AG04449 (cell line): ENCODE measurements at regions not wholly inside any gene's neighbourhood (a gene's known extent, or its start where the extent isn't known, plus 50 kb on each side); places are given as distances from the start of the nearest gene placed in this dataset.

ENCODE experiments used
- CTCF ChIA-PET: fragments of 350-600 bp; formaldehyde crosslinking; extraction: SDS; loops from one replicate; lab custom pipeline; 2021; ENCODE audit warnings: antibody characterized with exemption; lab: Yijun Ruan, JAX
- POLR2A ChIA-PET: fragments of 400-600, 350-600 bp; formaldehyde crosslinking; extraction: SDS; loops from one replicate; lab custom pipeline; 2020; ENCODE audit warnings: antibody characterized with exemption, inconsistent platforms; lab: Yijun Ruan, JAX
- DNase-seq: peaks from one replicate; pipeline ENCODE4 v3.0.0-alpha.2; 2010; ENCODE audit warnings: low read depth, low spot score
- H3K4me3 ChIP-seq: 2 replicates; pipeline ENCODE4 v1.5.1; 2011; ENCODE audit warnings: low read depth, mild to moderate bottlenecking, control low read depth, low read length
- TF ChIP-seq, protein P1 (sequence below): IDR thresholded peaks from one replicate; pipeline ENCODE4 v1.5.1; 2011; ENCODE audit warnings: mild to moderate bottlenecking, moderate library complexity, low read length, control low read depth, inconsistent platforms; ENCODE audit not compliant: insufficient read depth; ENCODE audit errors: missing control alignments

DNA sequence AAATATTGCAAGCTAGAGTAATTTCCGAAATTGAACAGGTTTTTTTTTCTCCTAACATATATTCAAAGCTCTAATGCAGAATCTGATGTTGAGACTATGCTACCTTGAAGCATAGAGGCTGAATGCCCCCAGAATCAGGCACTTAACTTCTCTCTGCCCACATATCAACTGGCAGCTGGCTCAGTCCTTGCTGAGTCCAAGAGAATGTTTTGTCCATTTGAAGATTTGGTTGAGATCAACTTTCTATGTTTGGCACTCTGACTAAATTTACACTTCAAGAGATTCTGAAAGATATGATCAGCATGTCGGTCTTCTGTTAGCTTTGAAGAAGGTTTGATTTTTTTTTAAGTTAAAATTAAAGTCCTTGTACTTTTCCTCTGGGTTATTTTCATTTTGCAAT is 1298.1 kb downstream of the EPHA7 start:
- CTCF ChIA-PET: no interaction called here

DNA sequence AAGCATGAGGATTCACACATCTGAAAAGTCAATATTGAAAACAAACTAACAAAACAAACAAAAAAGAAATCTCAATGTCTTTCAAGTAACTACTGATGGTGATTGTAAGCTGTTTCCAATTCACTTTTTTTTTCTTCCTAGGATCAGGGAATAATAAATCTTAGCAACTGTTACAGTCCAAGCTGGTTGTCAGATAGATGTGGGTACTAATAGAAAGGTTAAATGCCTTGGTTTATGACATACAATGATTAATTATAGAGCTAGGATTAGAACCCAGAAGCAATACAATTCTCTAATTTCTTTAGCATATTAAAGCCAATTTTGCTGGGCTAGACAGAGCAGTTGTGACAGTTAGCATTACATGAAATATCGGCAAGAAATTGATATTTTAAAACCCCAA is 1301.6 kb downstream of the EPHA7 start:
- TF ChIP-seq, protein P1, sequence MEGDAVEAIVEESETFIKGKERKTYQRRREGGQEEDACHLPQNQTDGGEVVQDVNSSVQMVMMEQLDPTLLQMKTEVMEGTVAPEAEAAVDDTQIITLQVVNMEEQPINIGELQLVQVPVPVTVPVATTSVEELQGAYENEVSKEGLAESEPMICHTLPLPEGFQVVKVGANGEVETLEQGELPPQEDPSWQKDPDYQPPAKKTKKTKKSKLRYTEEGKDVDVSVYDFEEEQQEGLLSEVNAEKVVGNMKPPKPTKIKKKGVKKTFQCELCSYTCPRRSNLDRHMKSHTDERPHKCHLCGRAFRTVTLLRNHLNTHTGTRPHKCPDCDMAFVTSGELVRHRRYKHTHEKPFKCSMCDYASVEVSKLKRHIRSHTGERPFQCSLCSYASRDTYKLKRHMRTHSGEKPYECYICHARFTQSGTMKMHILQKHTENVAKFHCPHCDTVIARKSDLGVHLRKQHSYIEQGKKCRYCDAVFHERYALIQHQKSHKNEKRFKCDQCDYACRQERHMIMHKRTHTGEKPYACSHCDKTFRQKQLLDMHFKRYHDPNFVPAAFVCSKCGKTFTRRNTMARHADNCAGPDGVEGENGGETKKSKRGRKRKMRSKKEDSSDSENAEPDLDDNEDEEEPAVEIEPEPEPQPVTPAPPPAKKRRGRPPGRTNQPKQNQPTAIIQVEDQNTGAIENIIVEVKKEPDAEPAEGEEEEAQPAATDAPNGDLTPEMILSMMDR: no peak
- no peak overlapping the region for H3K4me3 ChIP-seq
- ChIA-PET POLR2A (no interaction called here), CTCF (no interaction called here)
- DNase-seq: no peak

More for the DNA sequence above, 1298.1 kb downstream of the EPHA7 start:
- TF ChIP-seq, protein P1: no peak
- DNase-seq: no peak
- POLR2A ChIA-PET: no interaction called here
- no peak overlapping the region for H3K4me3 ChIP-seq

DNA sequence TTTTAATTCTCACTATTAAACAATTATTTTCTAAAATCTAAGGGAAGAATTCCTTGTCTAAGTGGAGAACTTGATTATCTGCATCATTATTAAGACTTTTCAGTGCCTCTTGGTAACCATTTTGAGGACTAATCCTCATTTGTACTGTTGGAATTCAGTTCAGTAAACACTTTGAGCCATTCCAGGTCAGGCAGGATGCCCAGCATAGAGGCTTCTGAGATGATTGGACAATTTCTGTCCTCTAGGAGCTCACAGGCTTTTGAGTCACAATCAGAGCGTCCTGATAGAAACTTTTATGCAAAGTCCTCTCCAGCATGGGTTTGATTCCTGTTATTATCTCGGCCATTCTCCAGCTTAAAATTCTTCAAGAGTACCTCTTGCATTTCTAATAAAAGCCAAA is 1304.6 kb downstream of the EPHA7 start:
- TF ChIP-seq, protein P1: no peak
- no peak for DNase-seq
- CTCF ChIA-PET: no interaction called here
- no peak overlapping the region for H3K4me3 ChIP-seq
- POLR2A ChIA-PET: no interaction called here

DNA sequence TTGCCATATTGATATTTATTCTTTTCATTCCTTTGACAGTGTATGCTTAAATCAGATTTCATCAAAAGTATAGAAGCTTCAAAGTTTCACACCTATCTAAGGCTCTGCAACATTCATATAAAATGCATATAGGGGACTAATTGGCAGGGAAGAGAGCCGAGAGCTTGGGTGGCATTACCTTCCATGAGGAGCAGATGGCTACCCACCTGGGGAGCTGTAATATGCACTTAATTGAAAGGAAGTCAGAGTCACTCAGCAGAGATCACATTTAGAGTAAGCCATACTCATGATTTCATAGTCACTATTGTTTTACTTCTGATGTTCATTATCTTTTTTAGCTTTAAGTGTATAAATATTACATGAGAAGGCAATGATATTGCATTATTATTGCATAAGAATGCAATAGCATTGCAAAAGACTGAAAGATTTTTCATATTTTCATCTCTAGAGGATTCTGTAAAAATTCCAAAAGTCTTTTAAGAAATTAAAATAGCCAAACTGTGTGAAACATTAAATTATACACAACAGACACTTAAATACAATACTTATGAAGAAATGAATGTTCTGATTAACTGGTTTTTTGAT is 1305.2 kb downstream of the EPHA7 start:
- no peak overlapping the region for H3K4me3 ChIP-seq
- no peak for DNase-seq
- ChIA-PET POLR2A (no interaction called here), CTCF (no interaction called here)
- TF ChIP-seq, protein P1: no peak

DNA sequence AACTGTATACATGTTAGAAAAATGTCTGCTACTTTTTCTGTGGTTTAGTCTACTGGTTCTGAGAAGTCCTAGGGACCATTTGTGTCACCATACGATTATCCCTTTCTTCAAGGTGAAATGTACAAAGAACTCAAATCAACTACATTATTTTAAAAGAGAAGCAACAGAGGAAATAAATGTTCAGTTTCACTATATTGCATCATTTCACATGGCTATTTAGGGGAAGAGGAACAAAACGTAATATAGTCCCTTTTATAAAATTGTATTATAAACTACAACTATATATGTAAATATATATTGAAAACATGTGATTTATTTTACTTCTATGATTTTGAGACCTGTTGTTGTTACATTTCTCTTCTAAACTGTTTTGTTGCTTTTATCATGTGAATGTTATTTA is 1308.0 kb downstream of the EPHA7 start:
- TF ChIP-seq, protein P1: no peak
- no peak for DNase-seq
- POLR2A ChIA-PET: no interaction called here
- CTCF ChIA-PET: no interaction called here
- no peak overlapping the region for H3K4me3 ChIP-seq

DNA sequence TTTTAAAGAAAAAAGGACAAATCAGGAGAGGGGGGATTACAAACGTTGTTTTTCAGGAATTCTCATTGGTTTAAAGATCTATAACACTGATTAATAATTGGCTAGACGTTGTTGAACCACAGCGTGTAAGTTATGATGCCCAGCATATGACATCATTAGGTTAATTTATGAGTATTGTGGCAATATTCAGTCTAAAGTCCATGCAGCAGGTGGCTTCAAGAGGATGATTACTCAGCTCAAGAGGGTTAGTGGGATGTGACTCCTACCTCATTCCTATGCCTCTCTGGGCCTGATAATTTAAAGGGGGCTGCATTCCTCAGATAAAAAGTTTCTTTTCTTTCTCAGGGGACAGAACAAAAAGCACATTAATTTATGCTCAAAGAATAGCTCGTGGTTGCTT is 1309.0 kb downstream of the EPHA7 start:
- no peak overlapping the region for H3K4me3 ChIP-seq
- ChIA-PET POLR2A (no interaction called here), CTCF (no interaction called here)
- no peak for DNase-seq
- TF ChIP-seq, protein P1: no peak
